ENCODE measurements at regions not wholly inside any gene's neighbourhood (a gene's known extent, or its start where the extent isn't known, plus 50 kb on each side); places are given as distances from the start of the nearest gene placed in this dataset.

DNA sequence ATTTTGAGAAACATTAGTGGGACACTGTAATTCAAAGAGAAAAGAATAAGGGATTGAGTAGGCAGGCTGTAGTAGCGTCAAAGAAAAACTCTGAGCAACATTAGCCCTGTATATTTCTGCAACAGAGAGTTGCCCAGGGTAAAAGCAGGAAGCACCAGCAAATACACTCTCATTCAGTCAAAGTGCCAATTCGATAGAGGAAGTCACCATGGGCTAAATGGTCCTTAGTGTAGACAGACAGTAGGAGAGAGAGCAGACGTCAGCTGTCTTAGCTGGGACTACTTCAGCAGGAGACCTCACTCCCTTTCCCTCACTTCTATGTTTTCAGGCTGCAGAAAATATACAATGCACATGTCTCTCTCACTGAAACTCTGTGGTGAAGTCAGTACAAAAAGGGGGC lies 2073.8 kb upstream of the TENM3 start:
- Histone ChIP-seq H3K27ac (ENCODE audit: low read length) (no peak overlapping the region), H3K9me3 (replicated peaks; ENCODE audit: control insufficient read depth, low read depth, low read length) (no peaks in the 10 kb centered on the region), H3K27me3 (ENCODE audit: control insufficient read depth, insufficient read depth, low read length) (no peaks in the 10 kb centered on the region), H3K4me1 (ENCODE audit: control insufficient read depth, insufficient read depth, low read length) (no peaks in the 10 kb centered on the region), H3K4me3 (ENCODE audit: low read length) (no peak overlapping the region), H3K36me3 (ENCODE audit: control insufficient read depth, insufficient read depth, low read length) (no peaks in the 10 kb centered on the region)
- no peak for DNase-seq
- WGBS (ENCODE audit: insufficient coverage), result no CpG with 5 or more reads among the region's 3 CpGs

DNA sequence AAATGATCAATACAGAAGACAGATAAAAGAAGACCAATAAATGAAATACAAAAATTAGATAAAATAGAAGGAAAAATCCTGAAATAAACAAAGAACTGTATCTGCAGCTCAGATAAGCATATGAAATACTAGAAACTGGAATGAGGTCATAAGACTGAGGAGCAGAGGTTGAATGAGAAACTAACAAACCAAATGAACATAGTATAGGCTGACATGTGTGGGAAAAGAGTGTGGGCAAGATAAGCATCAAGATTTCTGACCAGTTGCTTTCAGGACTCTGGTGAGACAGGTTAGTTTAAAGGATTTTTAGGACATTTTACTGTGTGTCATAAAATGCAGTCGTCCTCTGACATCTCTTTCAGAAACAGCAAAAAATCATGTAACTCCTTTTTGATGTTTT lies 2073.2 kb upstream of the TENM3 start:
- H3K4me3 ChIP-seq (ENCODE audit: low read length), result no peak overlapping the region
- no peaks in the 10 kb centered on the region for H3K27me3 ChIP-seq (ENCODE audit: control insufficient read depth, insufficient read depth, low read length)
- DNase-seq, result no peak
- H3K4me1 ChIP-seq (ENCODE audit: control insufficient read depth, insufficient read depth, low read length), result no peaks in the 10 kb centered on the region
- H3K9me3 ChIP-seq (replicated peaks; ENCODE audit: control insufficient read depth, low read depth, low read length), result no peaks in the 10 kb centered on the region
- no peak overlapping the region for H3K27ac ChIP-seq (ENCODE audit: low read length)
- no CpG with 5 or more reads among the region's 1 CpG for WGBS (ENCODE audit: insufficient coverage)
- H3K36me3 ChIP-seq (ENCODE audit: control insufficient read depth, insufficient read depth, low read length), result no peaks in the 10 kb centered on the region

DNA sequence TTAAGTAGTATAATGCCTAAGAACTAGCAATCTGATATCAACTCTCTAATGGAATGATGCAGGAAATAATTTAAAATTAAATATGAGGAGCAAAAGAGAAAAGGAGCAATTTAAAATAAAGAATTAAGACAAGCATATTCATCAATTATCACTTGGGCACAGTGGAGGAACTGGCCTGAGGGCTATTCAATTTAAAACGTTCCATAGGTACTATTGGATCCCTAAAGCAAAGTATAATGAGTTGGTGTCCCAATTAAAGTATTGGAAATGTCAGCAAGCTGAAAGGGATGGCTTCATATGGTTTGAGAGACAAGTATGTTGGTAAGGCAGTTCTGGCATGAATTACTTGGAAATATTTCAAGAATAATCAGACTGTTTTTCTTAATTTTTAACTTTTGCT lies 2064.1 kb upstream of the TENM3 start:
- no peaks in the 10 kb centered on the region for H3K4me1 ChIP-seq (ENCODE audit: control insufficient read depth, insufficient read depth, low read length)
- no peak for DNase-seq
- WGBS (ENCODE audit: insufficient coverage), result 80% methylated on average over 1 of the region's 1 CpG
- H3K27ac ChIP-seq (ENCODE audit: low read length), result no peak overlapping the region
- H3K4me3 ChIP-seq (ENCODE audit: low read length), result no peak overlapping the region
- H3K9me3 ChIP-seq (replicated peaks; ENCODE audit: control insufficient read depth, low read depth, low read length), result no peaks in the 10 kb centered on the region
- no peaks in the 10 kb centered on the region for H3K27me3 ChIP-seq (ENCODE audit: control insufficient read depth, insufficient read depth, low read length)
- H3K36me3 ChIP-seq (ENCODE audit: control insufficient read depth, insufficient read depth, low read length), result no peaks in the 10 kb centered on the region

DNA sequence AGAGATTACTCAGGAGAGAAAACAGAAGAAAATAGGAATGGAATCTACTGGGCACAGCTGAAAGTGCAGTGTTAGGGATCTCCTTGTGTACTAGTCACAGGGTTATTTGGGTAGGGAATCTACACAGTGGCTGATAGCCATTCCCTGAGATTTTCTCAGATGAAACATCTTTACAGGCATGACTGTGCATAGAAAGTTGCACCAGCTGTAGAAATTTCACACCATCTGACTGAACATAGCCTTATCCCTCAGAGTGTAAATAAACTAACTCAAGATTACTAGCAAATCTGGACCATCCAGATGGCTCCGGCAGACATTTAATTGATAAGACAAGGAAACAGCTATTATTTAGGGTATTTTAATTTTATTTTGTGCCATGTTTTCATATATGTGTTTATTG lies 2053.5 kb upstream of the TENM3 start:
- Histone ChIP-seq H3K27ac (ENCODE audit: low read length) (no peak overlapping the region), H3K9me3 (replicated peaks; ENCODE audit: control insufficient read depth, low read depth, low read length) (no peaks in the 10 kb centered on the region), H3K27me3 (ENCODE audit: control insufficient read depth, insufficient read depth, low read length) (no peaks in the 10 kb centered on the region), H3K36me3 (ENCODE audit: control insufficient read depth, insufficient read depth, low read length) (no peaks in the 10 kb centered on the region), H3K4me1 (ENCODE audit: control insufficient read depth, insufficient read depth, low read length) (no peaks in the 10 kb centered on the region), H3K4me3 (ENCODE audit: low read length) (no peak overlapping the region)
- no CpG with 5 or more reads among the region's 1 CpG for WGBS (ENCODE audit: insufficient coverage)
- DNase-seq, result peak; percentile 21

DNA sequence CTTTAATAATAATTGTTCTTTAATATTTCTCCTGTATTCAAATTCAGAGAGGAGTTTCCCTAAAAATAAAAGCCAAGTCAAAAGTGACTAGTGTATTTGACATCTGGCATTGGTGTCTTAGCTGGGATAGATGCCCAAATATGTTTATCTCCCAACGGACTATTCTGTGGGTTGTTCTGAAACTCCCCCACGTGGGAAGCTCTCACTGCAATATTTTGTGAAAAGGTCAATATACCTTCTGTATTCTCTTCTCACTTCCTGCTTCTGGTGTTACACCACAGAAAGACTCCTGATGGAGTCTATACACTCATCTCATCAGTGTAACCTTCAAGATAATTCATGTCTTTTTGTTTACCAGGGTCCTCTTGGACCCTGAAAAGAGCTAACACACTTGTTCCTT lies 2052.8 kb upstream of the TENM3 start:
- 40% methylated on average over 2 of the region's 2 CpGs for WGBS (ENCODE audit: insufficient coverage)
- no peaks in the 10 kb centered on the region for H3K27me3 ChIP-seq (ENCODE audit: control insufficient read depth, insufficient read depth, low read length)
- no peak for DNase-seq
- H3K4me3 ChIP-seq (ENCODE audit: low read length), result no peak overlapping the region
- no peaks in the 10 kb centered on the region for H3K36me3 ChIP-seq (ENCODE audit: control insufficient read depth, insufficient read depth, low read length)
- no peaks in the 10 kb centered on the region for H3K4me1 ChIP-seq (ENCODE audit: control insufficient read depth, insufficient read depth, low read length)
- H3K27ac ChIP-seq (ENCODE audit: low read length), result no peak overlapping the region
- H3K9me3 ChIP-seq (replicated peaks; ENCODE audit: control insufficient read depth, low read depth, low read length), result no peaks in the 10 kb centered on the region

DNA sequence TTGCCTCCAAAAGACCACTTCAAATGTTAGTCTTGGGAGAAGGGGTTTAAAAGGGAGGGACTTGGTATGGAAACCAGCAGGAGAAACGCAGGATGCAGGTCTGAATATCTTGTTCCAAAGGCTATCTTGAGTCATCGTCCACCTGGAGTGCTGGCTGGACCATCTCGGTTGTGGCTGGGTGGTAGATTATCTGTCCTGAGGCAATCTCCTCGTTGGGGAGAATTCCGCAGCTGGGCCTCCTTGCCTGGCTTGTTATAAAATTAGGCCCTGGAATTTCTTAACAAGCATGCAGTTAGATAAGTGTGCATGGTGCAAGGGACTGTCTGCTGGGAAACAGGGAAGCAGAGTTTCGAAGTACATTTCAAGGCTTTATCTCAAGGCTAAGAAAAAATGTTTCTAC lies 2045.7 kb upstream of the TENM3 start:
- H3K4me1 ChIP-seq (ENCODE audit: control insufficient read depth, insufficient read depth, low read length), result no peaks in the 10 kb centered on the region
- H3K9me3 ChIP-seq (replicated peaks; ENCODE audit: control insufficient read depth, low read depth, low read length), result no peaks in the 10 kb centered on the region
- H3K27ac ChIP-seq (ENCODE audit: low read length), result no peak overlapping the region
- 46% methylated on average over 5 of the region's 6 CpGs for WGBS (ENCODE audit: insufficient coverage)
- H3K4me3 ChIP-seq (ENCODE audit: low read length), result no peak overlapping the region
- H3K36me3 ChIP-seq (ENCODE audit: control insufficient read depth, insufficient read depth, low read length), result no peaks in the 10 kb centered on the region
- H3K27me3 ChIP-seq (ENCODE audit: control insufficient read depth, insufficient read depth, low read length), result no peaks in the 10 kb centered on the region
- no peak for DNase-seq

DNA sequence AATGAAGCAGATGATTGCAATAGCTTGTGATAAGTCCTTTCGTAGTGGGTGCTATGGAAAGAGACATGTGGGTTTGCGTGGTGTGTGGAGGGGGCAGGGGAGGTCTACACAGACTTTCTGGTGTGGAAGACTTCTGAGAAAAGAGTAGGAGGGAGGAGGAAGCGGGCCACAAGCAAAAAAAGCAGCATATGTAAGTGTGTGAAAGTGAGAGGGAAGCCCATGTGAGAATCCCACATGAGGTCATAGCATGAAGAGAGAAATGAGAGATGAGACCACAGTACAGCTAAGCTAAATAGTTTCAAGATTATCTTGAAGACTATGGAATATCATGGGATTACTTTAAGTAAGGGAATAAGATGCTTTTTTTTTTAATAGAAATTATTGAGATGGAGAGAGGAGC lies 2039.9 kb upstream of the TENM3 start:
- H3K9me3 ChIP-seq (replicated peaks; ENCODE audit: control insufficient read depth, low read depth, low read length), result no peaks in the 10 kb centered on the region
- no peak overlapping the region for H3K4me3 ChIP-seq (ENCODE audit: low read length)
- H3K27me3 ChIP-seq (ENCODE audit: control insufficient read depth, insufficient read depth, low read length), result no peaks in the 10 kb centered on the region
- H3K27ac ChIP-seq (ENCODE audit: low read length), result no peak overlapping the region
- DNase-seq, result no peak
- H3K36me3 ChIP-seq (ENCODE audit: control insufficient read depth, insufficient read depth, low read length), result no peaks in the 10 kb centered on the region
- no peaks in the 10 kb centered on the region for H3K4me1 ChIP-seq (ENCODE audit: control insufficient read depth, insufficient read depth, low read length)
- WGBS (ENCODE audit: insufficient coverage), result 69% methylated on average over 3 of the region's 3 CpGs

DNA sequence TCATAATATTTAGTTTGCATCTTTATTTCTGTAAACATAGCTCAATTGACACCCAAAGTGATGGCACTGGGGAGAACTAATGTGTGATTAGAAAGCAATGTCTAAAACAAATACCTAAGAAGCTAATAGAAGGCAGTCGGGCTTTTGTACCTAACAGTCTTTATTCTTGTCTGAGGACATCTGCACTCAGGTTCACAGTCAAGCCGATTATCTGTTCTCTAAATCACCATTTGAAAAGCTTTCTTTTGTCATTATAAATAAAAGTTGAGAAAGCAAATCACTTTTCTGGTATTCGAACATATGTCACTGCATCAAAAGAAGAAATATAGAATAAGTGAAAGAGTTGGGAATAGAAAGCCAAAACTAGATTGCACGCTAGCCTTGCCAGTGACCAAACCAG lies 2037.9 kb upstream of the TENM3 start:
- DNase-seq, result no peak
- Histone ChIP-seq H3K36me3 (ENCODE audit: control insufficient read depth, insufficient read depth, low read length) (no peaks in the 10 kb centered on the region), H3K4me1 (ENCODE audit: control insufficient read depth, insufficient read depth, low read length) (no peaks in the 10 kb centered on the region), H3K27me3 (ENCODE audit: control insufficient read depth, insufficient read depth, low read length) (no peaks in the 10 kb centered on the region), H3K9me3 (replicated peaks; ENCODE audit: control insufficient read depth, low read depth, low read length) (no peaks in the 10 kb centered on the region), H3K27ac (ENCODE audit: low read length) (no peak overlapping the region), H3K4me3 (ENCODE audit: low read length) (no peak overlapping the region)
- WGBS (ENCODE audit: insufficient coverage), result no CpG with 5 or more reads among the region's 4 CpGs

DNA sequence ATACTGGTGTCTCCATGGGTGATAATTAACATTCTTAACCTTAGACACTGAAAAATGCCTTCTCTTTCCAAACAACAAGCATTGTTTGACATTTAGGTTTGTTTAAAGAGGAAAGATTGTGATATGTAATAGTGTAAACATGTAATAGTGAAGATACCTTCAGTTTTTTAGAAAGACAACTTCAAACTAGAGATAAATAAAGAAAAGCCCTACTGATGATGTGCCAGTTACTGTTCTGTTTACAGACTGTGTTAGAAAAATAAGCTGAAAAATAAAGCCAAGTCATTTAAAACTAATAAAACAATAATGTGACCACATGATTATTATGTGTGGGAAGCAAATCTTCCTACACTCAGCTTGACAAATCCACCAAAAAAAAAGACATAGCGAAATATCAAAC lies 2035.3 kb upstream of the TENM3 start:
- no peak overlapping the region for H3K27ac ChIP-seq (ENCODE audit: low read length)
- no peak overlapping the region for H3K4me3 ChIP-seq (ENCODE audit: low read length)
- H3K36me3 ChIP-seq (ENCODE audit: control insufficient read depth, insufficient read depth, low read length), result no peaks in the 10 kb centered on the region
- H3K27me3 ChIP-seq (ENCODE audit: control insufficient read depth, insufficient read depth, low read length), result no peaks in the 10 kb centered on the region
- no peak for DNase-seq
- H3K9me3 ChIP-seq (replicated peaks; ENCODE audit: control insufficient read depth, low read depth, low read length), result no peaks in the 10 kb centered on the region
- H3K4me1 ChIP-seq (ENCODE audit: control insufficient read depth, insufficient read depth, low read length), result no peaks in the 10 kb centered on the region
- no CpG with 5 or more reads among the region's 1 CpG for WGBS (ENCODE audit: insufficient coverage)

DNA sequence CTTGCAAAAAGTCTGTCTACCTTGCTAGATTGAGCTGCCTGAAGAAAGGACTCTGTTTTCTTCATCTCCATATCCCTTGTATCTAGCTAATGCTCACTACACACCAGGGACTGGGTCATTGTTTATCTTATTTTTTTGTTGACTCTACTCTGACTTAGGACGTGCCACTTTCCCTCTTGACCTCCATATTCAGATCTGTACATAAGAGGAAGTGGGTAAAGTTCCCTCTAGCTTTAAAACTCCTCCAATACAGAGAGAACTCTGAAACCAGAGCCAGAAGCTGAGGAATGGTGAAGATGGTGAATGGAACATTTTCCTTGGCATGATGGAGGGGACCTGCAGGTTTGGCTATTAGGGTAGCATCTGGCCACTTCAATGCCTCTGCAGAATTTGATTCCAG lies 2026.1 kb upstream of the TENM3 start:
- Histone ChIP-seq H3K9me3 (replicated peaks; ENCODE audit: control insufficient read depth, low read depth, low read length) (no peaks in the 10 kb centered on the region), H3K27ac (ENCODE audit: low read length) (no peak overlapping the region), H3K27me3 (ENCODE audit: control insufficient read depth, insufficient read depth, low read length) (no peaks in the 10 kb centered on the region), H3K4me1 (ENCODE audit: control insufficient read depth, insufficient read depth, low read length) (no peaks in the 10 kb centered on the region), H3K4me3 (ENCODE audit: low read length) (no peak overlapping the region), H3K36me3 (ENCODE audit: control insufficient read depth, insufficient read depth, low read length) (no peaks in the 10 kb centered on the region)
- DNase-seq, result no peak
- no CpG with 5 or more reads among the region's 1 CpG for WGBS (ENCODE audit: insufficient coverage)

DNA sequence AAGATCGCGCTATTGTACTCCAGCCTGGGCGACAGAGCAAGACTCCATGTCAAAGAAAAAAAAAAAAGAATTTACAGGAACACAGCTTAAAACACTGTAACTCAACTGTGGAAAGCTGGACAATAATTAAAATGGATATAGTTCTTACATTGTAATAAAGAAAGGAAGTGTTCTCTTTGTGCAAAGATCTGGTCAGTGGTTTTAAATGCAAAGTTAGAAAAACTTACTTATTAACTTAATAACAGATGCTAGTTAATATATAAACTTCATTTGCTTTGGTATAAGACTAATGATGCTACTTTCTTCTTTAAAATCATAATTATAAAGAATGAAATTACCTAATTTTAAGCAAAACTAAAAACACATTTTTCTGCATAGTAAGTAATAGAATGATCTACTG lies 2024.1 kb upstream of the TENM3 start:
- Histone ChIP-seq H3K4me1 (ENCODE audit: control insufficient read depth, insufficient read depth, low read length) (no peaks in the 10 kb centered on the region), H3K27me3 (ENCODE audit: control insufficient read depth, insufficient read depth, low read length) (no peaks in the 10 kb centered on the region), H3K4me3 (ENCODE audit: low read length) (no peak overlapping the region), H3K9me3 (replicated peaks; ENCODE audit: control insufficient read depth, low read depth, low read length) (no peaks in the 10 kb centered on the region), H3K36me3 (ENCODE audit: control insufficient read depth, insufficient read depth, low read length) (no peaks in the 10 kb centered on the region), H3K27ac (ENCODE audit: low read length) (no peak overlapping the region)
- no CpG with 5 or more reads among the region's 3 CpGs for WGBS (ENCODE audit: insufficient coverage)
- DNase-seq, result no peak

Data from muscle of leg (tissue), 3 donors.